Activated CD4-positive, alpha-beta memory T cell treated with anti-CD3 and anti-CD28 coated beads, Interleukin-2, amount 10 ng/mL, durations not matched to agents 7 days and 5 days (primary cell): ENCODE measurements at regions not wholly inside any gene's neighbourhood (a gene's known extent, or its start where the extent isn't known, plus 50 kb on each side); places are given as distances from the start of the nearest gene placed in this dataset.

ENCODE experiments used
- CTCF ChIA-PET: fragments of 350-600 bp; sonication (Branson Sonifier 250); formaldehyde crosslinking; loops from one replicate; lab custom pipeline; 2021; ENCODE audit warnings: antibody characterized with exemption, inconsistent platforms; lab: Charles Lee
- POLR2A ChIA-PET: fragments of 350-600 bp; sonication (Branson Sonifier 250); formaldehyde crosslinking; loops from one replicate; lab custom pipeline; 2021; ENCODE audit warnings: antibody characterized with exemption; lab: Charles Lee
- DNase-seq: peaks from one replicate; pipeline ENCODE4 v3.0.0-alpha.2; 2020
- H3K27ac Mint-ChIP-seq: one replicate; pipeline ENCODE4 v1.8.0; 2021; ENCODE audit warnings: mild to moderate bottlenecking, mixed read lengths
- H3K27me3 Mint-ChIP-seq: one replicate; pipeline ENCODE4 v1.8.0; 2021; ENCODE audit warnings: mixed read lengths
- H3K36me3 Mint-ChIP-seq: one replicate; pipeline ENCODE4 v1.8.0; 2021; ENCODE audit warnings: low read depth, mixed read lengths
- H3K4me1 Mint-ChIP-seq: one replicate; pipeline ENCODE4 v1.8.0; 2021; ENCODE audit warnings: mixed read lengths
- H3K4me3 Mint-ChIP-seq: one replicate; pipeline ENCODE4 v1.8.0; 2021; ENCODE audit warnings: mild to moderate bottlenecking, mixed read lengths
- H3K9me3 Mint-ChIP-seq: one replicate; pipeline ENCODE4 v1.8.0; 2021; ENCODE audit warnings: mixed read lengths

- no peak overlapping the region for H3K27ac Mint-ChIP-seq
- ChIA-PET CTCF (no interaction called here), POLR2A (no interaction called here)
- no peak for DNase-seq
- no peaks in the 10 kb centered on the region for H3K27me3 Mint-ChIP-seq
- H3K36me3 Mint-ChIP-seq, result no peaks in the 10 kb centered on the region
- H3K4me1 Mint-ChIP-seq, result no peaks in the 10 kb centered on the region
- no peaks in the 10 kb centered on the region for H3K9me3 Mint-ChIP-seq
- no peak overlapping the region for H3K4me3 Mint-ChIP-seq
These were observed 60.5 kb upstream of the MLIP start for GRCh38 chr6:54050750-54051149.

- DNase-seq, result no peak
- Mint-ChIP-seq H3K36me3 (no peaks in the 10 kb centered on the region), H3K4me3 (no peak overlapping the region), H3K27me3 (no peaks in the 10 kb centered on the region), H3K4me1 (no peaks in the 10 kb centered on the region), H3K27ac (no peak overlapping the region), H3K9me3 (no peaks in the 10 kb centered on the region)
- ChIA-PET POLR2A (no interaction called here), CTCF (no interaction called here)
These were observed 57.3 kb upstream of the MLIP start for GRCh38 chr6:54053881-54054391.

- DNase-seq, result no peak
- Mint-ChIP-seq H3K27me3 (no peaks in the 10 kb centered on the region), H3K4me1 (no peaks in the 10 kb centered on the region), H3K27ac (no peak overlapping the region), H3K9me3 (no peaks in the 10 kb centered on the region), H3K4me3 (no peak overlapping the region), H3K36me3 (no peaks in the 10 kb centered on the region)
- CTCF ChIA-PET, result no interaction called here
- POLR2A ChIA-PET, result no interaction called here
These were observed 55.1 kb upstream of the MLIP start for GRCh38 chr6:54056105-54056504.

- POLR2A ChIA-PET, result no interaction called here
- Mint-ChIP-seq H3K27me3 (no peaks in the 10 kb centered on the region), H3K4me3 (no peak overlapping the region), H3K9me3 (no peaks in the 10 kb centered on the region), H3K27ac (no peak overlapping the region), H3K4me1 (no peaks in the 10 kb centered on the region), H3K36me3 (no peaks in the 10 kb centered on the region)
- CTCF ChIA-PET, result no interaction called here
- no peak for DNase-seq
These were observed 54.2 kb upstream of the MLIP start for GRCh38 chr6:54057058-54057457.

GRCh38 chr6:54058236-54058635 lies 53.0 kb upstream of the MLIP start:
- no peak for DNase-seq
- no peaks in the 10 kb centered on the region for H3K9me3 Mint-ChIP-seq
- POLR2A ChIA-PET, result no interaction called here
- H3K36me3 Mint-ChIP-seq, result no peaks in the 10 kb centered on the region
- H3K27ac Mint-ChIP-seq, result no peak overlapping the region
- CTCF ChIA-PET, result no interaction called here
- no peaks in the 10 kb centered on the region for H3K4me1 Mint-ChIP-seq
- peaks cover 1% of the 10 kb centered on the region for H3K27me3 Mint-ChIP-seq
- H3K4me3 Mint-ChIP-seq, result no peak overlapping the region

- ChIA-PET CTCF (interaction anchor here (0.6 kb wide), 1 partner anchor 797 kb away, joined by 3 read pairs; no protein-coding TSS in a partner anchor), POLR2A (no interaction called here)
- no peak for DNase-seq
- H3K27ac Mint-ChIP-seq, result no peak overlapping the region
- H3K4me1 Mint-ChIP-seq, result no peaks in the 10 kb centered on the region
- H3K27me3 Mint-ChIP-seq, result peaks cover 1% of the 10 kb centered on the region
- H3K36me3 Mint-ChIP-seq, result no peaks in the 10 kb centered on the region
- no peak overlapping the region for H3K4me3 Mint-ChIP-seq
- H3K9me3 Mint-ChIP-seq, result no peaks in the 10 kb centered on the region
These were observed 51.6 kb upstream of the MLIP start for GRCh38 chr6:54059683-54060082.

GRCh38 chr6:54060286-54060685 lies 51.0 kb upstream of the MLIP start:
- ChIA-PET POLR2A (no interaction called here), CTCF (no interaction called here)
- Mint-ChIP-seq H3K27ac (no peak overlapping the region), H3K9me3 (no peaks in the 10 kb centered on the region), H3K27me3 (peaks cover 1% of the 10 kb centered on the region), H3K4me1 (no peaks in the 10 kb centered on the region), H3K36me3 (no peaks in the 10 kb centered on the region), H3K4me3 (no peak overlapping the region)
- DNase-seq, result no peak
